HG03039 (cell line): ENCODE measurements at regions not wholly inside any gene's neighbourhood (a gene's known extent, or its start where the extent isn't known, plus 50 kb on each side); places are given as distances from the start of the nearest gene placed in this dataset.

Experiments used
- ATAC-seq: cut with Tn5 transposase; IDR thresholded peaks from one replicate; pipeline ENCODE4 v1.9.1; 2021; ENCODE audit warnings: mild to moderate bottlenecking, moderate library complexity; ENCODE audit not compliant: unreplicated experiment

- no peak for ATAC-seq
These were observed 131.3 kb downstream of the WDR11 start for GRCh38 chr10:120982507-120982906.

GRCh38 chr10:120983721-120984120, 132.6 kb downstream of the WDR11 start:
- ATAC-seq, result no peak

- ATAC-seq, result no peak
These were observed 133.1 kb downstream of the WDR11 start for GRCh38 chr10:120984221-120984620.

- no peak for ATAC-seq
These were observed 136.2 kb downstream of the WDR11 start for GRCh38 chr10:120987359-120987758.

- ATAC-seq, result no peak
These were observed 137.6 kb downstream of the WDR11 start for GRCh38 chr10:120988751-120989150.

- no peak for ATAC-seq
These were observed 138.1 kb downstream of the WDR11 start for GRCh38 chr10:120989279-120989678.

- ATAC-seq, result no peak
These were observed 138.9 kb downstream of the WDR11 start for GRCh38 chr10:120989996-120990598.

- no peak for ATAC-seq
These were observed 139.7 kb downstream of the WDR11 start for GRCh38 chr10:120990831-120991230.

- no peak for ATAC-seq
These were observed 141.9 kb downstream of the WDR11 start for GRCh38 chr10:120993089-120993488.

GRCh38 chr10:120995768-120996167, 144.6 kb downstream of the WDR11 start:
- ATAC-seq, result no peak

- ATAC-seq, result no peak
These were observed 145.4 kb downstream of the WDR11 start for GRCh38 chr10:120996456-120997034.

- no peak for ATAC-seq
These were observed 146.2 kb downstream of the WDR11 start for GRCh38 chr10:120997313-120997712.

GRCh38 chr10:120997756-120998155, 146.6 kb downstream of the WDR11 start:
- no peak for ATAC-seq

GRCh38 chr10:120998251-120998650, 147.1 kb downstream of the WDR11 start:
- ATAC-seq, result no peak

- no peak for ATAC-seq
These were observed 147.7 kb downstream of the WDR11 start for GRCh38 chr10:120998782-120999285.

- ATAC-seq, result no peak
These were observed 148.7 kb downstream of the WDR11 start for GRCh38 chr10:120999868-121000267.

GRCh38 chr10:121002586-121003205, 151.5 kb downstream of the WDR11 start:
- no peak for ATAC-seq

GRCh38 chr10:121005948-121006587, 154.9 kb downstream of the WDR11 start:
- no peak for ATAC-seq

GRCh38 chr10:121007264-121007663, 156.1 kb downstream of the WDR11 start:
- no peak for ATAC-seq

- ATAC-seq, result no peak
These were observed 164.8 kb downstream of the WDR11 start for GRCh38 chr10:121015916-121016315.

GRCh38 chr10:121024905-121025584, 173.9 kb downstream of the WDR11 start:
- no peak for ATAC-seq
